Tibial artery (tissue), 4 donors: ENCODE measurements at regions not wholly inside any gene's neighbourhood (a gene's known extent, or its start where the extent isn't known, plus 50 kb on each side); places are given as distances from the start of the nearest gene placed in this dataset.
"Not testable (repeated sequence)": the region's sequence is repeated elsewhere in the genome, so short reads cannot be mapped to it uniquely, and the experiment has no call there.

Source experiments
- DNase-seq, 2 donors: peaks; one replicate each; pipeline ENCODE4 v3.0.0-alpha.2; 2019
- H3K27ac ChIP-seq, 2 donors: fragments of 200-600 bp; sonication (generic) in 1 of 2; 1 replicate in 1 of 2; 2 replicates in 1 of 2; pipeline ENCODE4 v1.5.1; 2018 to 2019; ENCODE audit warnings: mild to moderate bottlenecking in 1 of 2
- H3K27me3 ChIP-seq, 2 donors: fragments of 200-600 bp; sonication (generic) in 1 of 2; one replicate each; pipeline versions ENCODE4 v1.5.1 to v1.6.0; 2016 to 2019
- H3K36me3 ChIP-seq, 3 donors: fragments of 200-600 bp; sonication (generic) in 2 of 3; one replicate each; pipeline ENCODE4 v1.5.1; 2016 to 2019; ENCODE audit warnings: mild to moderate bottlenecking in 2 of 3
- H3K4me1 ChIP-seq, 4 donors: fragments of 200-600 bp; sonication (generic) in 2 of 4; 1 replicate in 3 of 4; 2 replicates in 1 of 4; pipeline ENCODE4 v1.5.1; 2016 to 2019
- H3K4me3 ChIP-seq, 2 donors: fragments of 200-600 bp; sonication (generic) in 1 of 2; 1 replicate in 1 of 2; 2 replicates in 1 of 2; pipeline ENCODE4 v1.5.1; 2018 to 2019; ENCODE audit warnings: mild to moderate bottlenecking in 2 of 2
- H3K9me3 ChIP-seq, 3 donors: fragments of 200-600 bp; sonication (generic) in 1 of 3; one replicate each; pipeline ENCODE4 v1.5.1; 2016 to 2019
- CTCF ChIP-seq, 2 experiments: fragments of 200-600 bp in 1 of 2; fragments of 450-650 bp in 1 of 2; IDR thresholded peaks; one replicate each; pipeline ENCODE4 v1.5.1; 2017 to 2019; ENCODE audit warnings: antibody characterized with exemption in 2 of 2, mild to moderate bottlenecking in 1 of 2, moderate library complexity in 1 of 2
- intact Hi-C: fragments of 100-400 bp; cut with DNase I; formaldehyde crosslinking; loops from one replicate; pipeline ENCODE4 v1.15.0; 2023; ENCODE audit warnings: low total_unique reads

DNA sequence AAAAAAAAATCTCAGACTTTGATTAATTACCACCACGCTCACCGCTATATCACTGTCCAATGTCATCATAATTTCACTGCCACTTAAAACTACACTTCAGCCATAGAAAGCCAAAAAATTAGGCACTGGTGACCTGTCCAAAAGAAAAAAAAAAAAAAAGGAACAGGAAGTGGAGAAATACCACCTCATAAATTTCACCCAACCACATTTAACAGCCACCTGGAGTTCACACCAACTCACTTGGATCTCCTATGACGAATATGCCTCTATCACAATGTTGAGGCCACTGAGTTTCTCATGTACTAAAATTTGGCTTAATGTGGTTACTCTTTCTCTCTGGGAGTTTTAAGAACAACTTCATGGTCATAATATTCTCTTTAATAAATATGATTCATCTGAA is 237.5 kb upstream of the RSPO3 start:
- Histone ChIP-seq H3K9me3 (no peaks in the 10 kb centered on the region), H3K36me3 (no peaks in the 10 kb centered on the region), H3K27ac (no peak overlapping the region), H3K27me3 (no peaks in the 10 kb centered on the region), H3K4me3 (no peak overlapping the region), H3K4me1 (peaks cover 0 to 7% (median 0%) of the 10 kb centered on the region in 4 donors)
- no peak for DNase-seq
- intact Hi-C loops = no loop called here
- TF ChIP-seq CTCF (IDR thresholded peaks at IDR 0.05) = no peak

DNA sequence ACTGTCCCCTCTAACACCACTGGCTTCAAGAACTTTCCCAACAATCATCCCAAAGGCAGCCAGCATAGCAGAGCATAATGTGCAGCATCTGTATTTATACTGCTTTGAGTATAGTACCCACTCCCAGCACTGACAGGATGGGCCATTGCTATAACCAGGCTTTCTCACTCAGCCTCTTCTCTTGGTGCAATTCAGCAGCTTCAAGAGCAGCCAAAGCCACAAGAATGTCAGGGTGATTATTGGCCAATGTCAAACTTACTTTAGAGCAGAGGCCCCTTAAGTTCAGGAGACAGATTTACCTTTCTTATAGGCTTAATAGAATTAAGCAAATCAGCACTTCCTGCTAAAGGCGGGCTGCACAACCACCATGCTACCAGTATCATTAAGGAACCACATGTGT is 232.4 kb upstream of the RSPO3 start:
- no peak overlapping the region for H3K4me3 ChIP-seq
- intact Hi-C loops = no loop called here
- no peak for TF ChIP-seq CTCF (IDR thresholded peaks at IDR 0.05)
- H3K36me3 ChIP-seq = no peaks in the 10 kb centered on the region
- H3K4me1 ChIP-seq = peaks cover 0 to 7% (median 0%) of the 10 kb centered on the region in 4 donors
- H3K27ac ChIP-seq = no peak overlapping the region
- H3K9me3 ChIP-seq = no peaks in the 10 kb centered on the region
- no peak for DNase-seq
- H3K27me3 ChIP-seq = no peaks in the 10 kb centered on the region

DNA sequence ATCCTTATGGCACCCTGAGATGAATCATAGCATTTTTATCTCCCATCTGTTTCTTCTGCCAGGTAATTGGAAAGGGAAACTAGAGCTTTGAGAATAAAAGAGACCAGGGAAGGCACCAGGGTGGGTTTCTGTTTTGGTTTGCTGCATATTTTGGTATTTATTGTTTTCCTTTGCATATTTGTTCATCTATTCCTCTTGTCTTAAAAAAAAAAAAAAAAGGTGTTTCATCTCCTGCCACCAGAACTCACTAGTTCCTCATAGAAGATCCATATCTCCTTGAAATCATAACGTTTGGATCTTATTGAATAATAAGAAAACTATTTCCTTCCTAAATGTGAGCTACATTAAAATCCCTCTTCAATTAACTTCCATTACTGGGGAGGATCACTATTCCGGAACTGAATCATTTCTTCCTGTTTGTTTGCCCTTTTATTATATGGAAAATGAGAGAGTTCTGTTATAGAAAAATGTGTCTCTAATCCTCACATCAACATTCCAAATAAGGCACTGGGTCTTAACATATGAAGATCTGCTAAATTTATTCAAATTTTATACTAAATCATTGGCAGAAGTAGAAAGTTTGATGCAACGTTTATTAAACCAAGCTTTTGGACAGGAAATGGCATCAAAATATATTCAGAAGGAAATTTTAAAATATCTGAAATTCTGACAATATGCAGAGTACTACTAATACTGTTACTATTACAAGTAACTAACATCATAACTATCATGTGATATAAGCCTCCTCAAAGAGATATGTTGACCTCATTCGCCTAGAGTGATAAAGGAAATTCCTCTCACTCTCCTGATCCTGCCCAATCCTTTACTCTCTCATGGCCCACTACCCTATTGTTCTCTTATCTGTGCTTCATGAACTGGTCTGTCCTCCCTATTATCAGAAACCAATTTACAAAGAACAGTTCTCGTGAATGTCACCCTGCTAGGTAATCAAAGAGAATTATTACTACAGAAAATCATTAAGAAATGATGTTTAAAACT is 229.4 kb upstream of the RSPO3 start:
- TF ChIP-seq CTCF (IDR thresholded peaks at IDR 0.05) = no peak
- no peaks in the 10 kb centered on the region for H3K27me3 ChIP-seq
- no peaks in the 10 kb centered on the region for H3K9me3 ChIP-seq
- no peak for DNase-seq
- no peaks in the 10 kb centered on the region for H3K36me3 ChIP-seq
- no peak overlapping the region for H3K27ac ChIP-seq
- H3K4me1 ChIP-seq = no peaks in the 10 kb centered on the region
- intact Hi-C loops = no loop called here
- no peak overlapping the region for H3K4me3 ChIP-seq

GRCh38 chr6:126890055-126890454 is 228.4 kb upstream of the RSPO3 start:
- intact Hi-C loops = no loop called here
- no peak for TF ChIP-seq CTCF (IDR thresholded peaks at IDR 0.05)
- H3K4me1 ChIP-seq = no peaks in the 10 kb centered on the region
- H3K27me3 ChIP-seq = no peaks in the 10 kb centered on the region
- no peak overlapping the region for H3K27ac ChIP-seq
- H3K36me3 ChIP-seq = no peaks in the 10 kb centered on the region
- H3K9me3 ChIP-seq = no peaks in the 10 kb centered on the region
- DNase-seq = no peak
- no peak overlapping the region for H3K4me3 ChIP-seq

DNA sequence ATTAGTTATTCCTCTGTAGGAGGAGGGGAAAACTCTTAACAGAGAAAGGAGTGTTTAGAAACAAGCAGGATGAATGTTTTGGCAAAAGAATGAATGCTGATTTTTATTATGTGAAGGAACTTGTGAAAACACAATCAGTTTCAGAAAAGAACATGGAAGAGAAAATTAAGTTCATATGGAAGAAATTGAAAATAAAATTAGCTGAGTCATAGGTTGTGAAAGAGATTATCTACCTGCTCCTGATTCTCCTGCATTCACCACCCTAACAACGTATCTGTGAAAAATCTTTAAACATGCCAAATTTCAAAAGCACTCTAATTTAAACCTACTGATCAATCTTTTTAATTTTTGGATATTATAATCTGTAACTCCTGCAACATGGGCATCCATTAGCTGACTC is 227.3 kb upstream of the RSPO3 start:
- H3K4me1 ChIP-seq = no peaks in the 10 kb centered on the region
- intact Hi-C loops = no loop called here
- no peaks in the 10 kb centered on the region for H3K9me3 ChIP-seq
- DNase-seq = no peak
- H3K27ac ChIP-seq = no peak overlapping the region
- no peaks in the 10 kb centered on the region for H3K27me3 ChIP-seq
- H3K4me3 ChIP-seq = no peak overlapping the region
- H3K36me3 ChIP-seq = no peaks in the 10 kb centered on the region
- no peak for TF ChIP-seq CTCF (IDR thresholded peaks at IDR 0.05)

DNA sequence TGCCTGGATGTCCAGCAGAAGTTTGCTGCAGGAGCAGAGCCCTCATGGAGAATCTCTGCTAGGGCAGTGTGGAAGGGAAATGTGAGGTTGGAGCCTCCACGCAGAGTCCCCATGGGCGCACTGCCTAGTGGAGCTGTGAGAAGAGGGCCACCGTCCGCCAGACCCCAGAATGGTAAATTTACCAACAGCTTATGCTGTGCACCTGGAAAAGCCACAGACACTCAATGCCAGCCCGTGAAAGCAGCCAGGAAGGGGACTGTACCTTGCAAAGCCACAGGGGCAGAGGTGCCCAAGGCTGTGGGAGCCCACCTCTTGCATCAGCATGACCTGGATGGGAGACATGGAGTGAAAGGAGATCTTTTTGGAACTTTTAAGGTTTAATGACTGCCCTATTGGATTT is 225.6 kb upstream of the RSPO3 start:
- H3K4me3 ChIP-seq, H3K27me3 ChIP-seq, DNase-seq, H3K36me3 ChIP-seq, intact Hi-C loops, H3K4me1 ChIP-seq, H3K9me3 ChIP-seq, H3K27ac ChIP-seq: not testable (repeated sequence)
